Glutamatergic neuron (in vitro differentiated cells): ENCODE measurements at regions not wholly inside any gene's neighbourhood (a gene's known extent, or its start where the extent isn't known, plus 50 kb on each side); places are given as distances from the start of the nearest gene placed in this dataset.

ENCODE experiments used
- DNase-seq: peaks from one replicate; pipeline ENCODE4 v3.0.0; 2022
- H3K27ac Mint-ChIP-seq: one replicate; pipeline ENCODE4 v1.8.0; 2020; ENCODE audit warnings: mild to moderate bottlenecking, mixed read lengths, inconsistent platforms; ENCODE audit not compliant: unreplicated experiment
- H3K27me3 Mint-ChIP-seq: one replicate; pipeline ENCODE4 v1.8.0; 2020; ENCODE audit warnings: mild to moderate bottlenecking, moderate library complexity, mixed read lengths, inconsistent platforms; ENCODE audit not compliant: unreplicated experiment
- H3K36me3 Mint-ChIP-seq: one replicate; pipeline ENCODE4 v1.8.0; 2020; ENCODE audit warnings: mild to moderate bottlenecking, mixed read lengths, inconsistent platforms; ENCODE audit not compliant: unreplicated experiment
- H3K4me1 Mint-ChIP-seq: one replicate; pipeline ENCODE4 v1.8.0; 2020; ENCODE audit warnings: mild to moderate bottlenecking, low read depth, mixed read lengths, inconsistent platforms; ENCODE audit not compliant: unreplicated experiment
- H3K4me3 Mint-ChIP-seq: one replicate; pipeline ENCODE4 v1.8.0; 2020; ENCODE audit warnings: mild to moderate bottlenecking, mixed read lengths, inconsistent platforms; ENCODE audit not compliant: unreplicated experiment
- H3K9me3 Mint-ChIP-seq: one replicate; pipeline ENCODE4 v1.8.0; 2020; ENCODE audit warnings: mild to moderate bottlenecking, moderate library complexity, mixed read lengths, inconsistent platforms; ENCODE audit not compliant: unreplicated experiment
- CTCF ChIP-seq: fragments of 200-600 bp; sonication (generic); IDR thresholded peaks from one replicate; pipeline ENCODE4 v1.5.0; 2021; ENCODE audit not compliant: partially characterized antibody, unreplicated experiment

- TF ChIP-seq CTCF = no peak
- Mint-ChIP-seq H3K4me1 (no peaks in the 10 kb centered on the region), H3K4me3 (no peak overlapping the region), H3K9me3 (peaks cover 1% of the 10 kb centered on the region), H3K27ac (no peak overlapping the region), H3K36me3 (no peaks in the 10 kb centered on the region), H3K27me3 (no peaks in the 10 kb centered on the region)
- DNase-seq = no peak
These were observed 587.4 kb downstream of the METTL4 start for GRCh38 chr18:1983746-1984515.

- Mint-ChIP-seq H3K9me3 (no peaks in the 10 kb centered on the region), H3K36me3 (no peaks in the 10 kb centered on the region), H3K27ac (no peak overlapping the region), H3K4me3 (no peak overlapping the region), H3K27me3 (no peaks in the 10 kb centered on the region), H3K4me1 (peaks cover 5% of the 10 kb centered on the region)
- no peak for TF ChIP-seq CTCF
- DNase-seq = no peak
These were observed 577.4 kb downstream of the METTL4 start for GRCh38 chr18:1993866-1994265.

- TF ChIP-seq CTCF = no peak
- H3K27ac Mint-ChIP-seq = no peak overlapping the region
- DNase-seq = no peak
- H3K36me3 Mint-ChIP-seq = no peaks in the 10 kb centered on the region
- H3K9me3 Mint-ChIP-seq = no peaks in the 10 kb centered on the region
- H3K4me1 Mint-ChIP-seq = peaks cover 5% of the 10 kb centered on the region
- H3K4me3 Mint-ChIP-seq = no peak overlapping the region
- H3K27me3 Mint-ChIP-seq = no peaks in the 10 kb centered on the region
These were observed 576.8 kb downstream of the METTL4 start for GRCh38 chr18:1994471-1994870.

GRCh38 chr18:1995041-1995612, 576.2 kb downstream of the METTL4 start:
- no peaks in the 10 kb centered on the region for H3K36me3 Mint-ChIP-seq
- peaks cover 2% of the 10 kb centered on the region for H3K9me3 Mint-ChIP-seq
- no peak overlapping the region for H3K27ac Mint-ChIP-seq
- no peak overlapping the region for H3K4me3 Mint-ChIP-seq
- no peak for TF ChIP-seq CTCF
- no peaks in the 10 kb centered on the region for H3K27me3 Mint-ChIP-seq
- DNase-seq = no peak
- peaks cover 5% of the 10 kb centered on the region for H3K4me1 Mint-ChIP-seq

GRCh38 chr18:1998121-1998520, 573.2 kb downstream of the METTL4 start:
- Mint-ChIP-seq H3K4me3 (no peak overlapping the region), H3K36me3 (no peaks in the 10 kb centered on the region), H3K27ac (no peak overlapping the region), H3K4me1 (peaks cover 11% of the 10 kb centered on the region), H3K9me3 (peaks cover 2% of the 10 kb centered on the region), H3K27me3 (no peaks in the 10 kb centered on the region)
- no peak for TF ChIP-seq CTCF
- DNase-seq = no peak
